Kidney (tissue), 13 donors: ENCODE measurements at regions not wholly inside any gene's neighbourhood (a gene's known extent, or its start where the extent isn't known, plus 50 kb on each side); places are given as distances from the start of the nearest gene placed in this dataset.

ENCODE experiments used
- DNase-seq, 5 donors: peaks; one replicate each; pipeline ENCODE4 v3.0.0-alpha.2; 2013 to 2020
- FAIRE-seq: peaks from 2 replicates; lab custom pipeline; 2012; peaks lifted over from hg19 to GRCh38; lab: Jason Lieb, UNC
- H3K27ac ChIP-seq, 2 donors: one replicate each; pipeline ENCODE4 v1.7.0; 2013; ENCODE audit warnings: low read depth in 2 of 2, low read length in 2 of 2, inconsistent platforms in 1 of 2
- H3K27me3 ChIP-seq: one replicate; pipeline ENCODE4 v1.7.1; 2013; ENCODE audit warnings: low read length, inconsistent platforms; ENCODE audit not compliant: control insufficient read depth, insufficient read depth
- H3K36me3 ChIP-seq, 3 donors: one replicate each; pipeline versions ENCODE4 v1.7.0 to v1.7.1; 2013; ENCODE audit warnings: low read length in 3 of 3, control low read depth in 1 of 3, inconsistent platforms in 1 of 3; ENCODE audit not compliant: insufficient read depth in 3 of 3, control insufficient read depth in 2 of 3
- H3K4me1 ChIP-seq, 3 donors: one replicate each; pipeline versions ENCODE4 v1.7.0 to v1.7.1; 2013; ENCODE audit warnings: low read length in 3 of 3, inconsistent platforms in 1 of 3, low read depth in 1 of 3; ENCODE audit not compliant: control insufficient read depth in 2 of 3, insufficient read depth in 2 of 3
- H3K4me3 ChIP-seq, 3 donors: one replicate each; pipeline versions ENCODE4 v1.7.0 to v1.8.1; 2013; ENCODE audit warnings: low read length in 3 of 3, control low read depth in 1 of 3, inconsistent platforms in 1 of 3
- H3K9ac ChIP-seq, 3 donors: one replicate each; pipeline versions ENCODE4 v1.7.0 to v1.7.1; 2013; ENCODE audit warnings: low read length in 3 of 3, control low read depth in 1 of 3, inconsistent platforms in 1 of 3
- H3K9me3 ChIP-seq, 3 donors: one replicate each; pipeline versions ENCODE4 v1.7.0 to v1.7.1; 2013; ENCODE audit warnings: low read length in 3 of 3, control low read depth in 1 of 3, inconsistent platforms in 1 of 3; ENCODE audit not compliant: control insufficient read depth in 2 of 3, insufficient read depth in 1 of 3
- intact Hi-C: fragments of 100-400 bp; cut with DNase I; formaldehyde crosslinking; loops from one replicate; pipeline ENCODE4 v1.11.1; 2022
- TF ChIP-seq, protein P1 (sequence below): IDR thresholded peaks from 3 replicates; pipeline ENCODE4 v1.5.1; 2012; ENCODE audit warnings: mild to moderate bottlenecking, moderate library complexity, borderline replicate concordance; ENCODE audit not compliant: insufficient read depth; ENCODE audit errors: extremely low read depth
- donor health status: control.
- donor health status: control.
- donor health status: control.
- donor health status: control.
- donor health status: control.
- donor health status: DM: yes; HTN: yes; CAD: no.
- donor health status: Normal renal cell carcinoma (clear cell type).

GRCh38 chr22:49437356-49437755, 390.3 kb downstream of the BRD1 start:
- no peaks in the 10 kb centered on the region for H3K4me1 ChIP-seq
- FAIRE-seq (no peak), DNase-seq (peak in 1 of 5 donors; percentile 7)
- H3K9ac ChIP-seq, result no peak overlapping the region
- peaks cover 3% of the 10 kb centered on the region for H3K27me3 ChIP-seq
- no peak overlapping the region for H3K4me3 ChIP-seq
- no peak overlapping the region for H3K27ac ChIP-seq
- H3K9me3 ChIP-seq, result no peaks in the 10 kb centered on the region
- no peaks in the 10 kb centered on the region for H3K36me3 ChIP-seq
- TF ChIP-seq, protein P1, sequence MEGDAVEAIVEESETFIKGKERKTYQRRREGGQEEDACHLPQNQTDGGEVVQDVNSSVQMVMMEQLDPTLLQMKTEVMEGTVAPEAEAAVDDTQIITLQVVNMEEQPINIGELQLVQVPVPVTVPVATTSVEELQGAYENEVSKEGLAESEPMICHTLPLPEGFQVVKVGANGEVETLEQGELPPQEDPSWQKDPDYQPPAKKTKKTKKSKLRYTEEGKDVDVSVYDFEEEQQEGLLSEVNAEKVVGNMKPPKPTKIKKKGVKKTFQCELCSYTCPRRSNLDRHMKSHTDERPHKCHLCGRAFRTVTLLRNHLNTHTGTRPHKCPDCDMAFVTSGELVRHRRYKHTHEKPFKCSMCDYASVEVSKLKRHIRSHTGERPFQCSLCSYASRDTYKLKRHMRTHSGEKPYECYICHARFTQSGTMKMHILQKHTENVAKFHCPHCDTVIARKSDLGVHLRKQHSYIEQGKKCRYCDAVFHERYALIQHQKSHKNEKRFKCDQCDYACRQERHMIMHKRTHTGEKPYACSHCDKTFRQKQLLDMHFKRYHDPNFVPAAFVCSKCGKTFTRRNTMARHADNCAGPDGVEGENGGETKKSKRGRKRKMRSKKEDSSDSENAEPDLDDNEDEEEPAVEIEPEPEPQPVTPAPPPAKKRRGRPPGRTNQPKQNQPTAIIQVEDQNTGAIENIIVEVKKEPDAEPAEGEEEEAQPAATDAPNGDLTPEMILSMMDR, result no peak
- intact Hi-C loops, result no loop called here

- TF ChIP-seq, protein P1, result no peak
- Histone ChIP-seq H3K4me3 (no peak overlapping the region), H3K9ac (no peak overlapping the region), H3K27me3 (peaks cover 3% of the 10 kb centered on the region), H3K9me3 (no peaks in the 10 kb centered on the region), H3K4me1 (no peaks in the 10 kb centered on the region), H3K27ac (no peak overlapping the region), H3K36me3 (no peaks in the 10 kb centered on the region)
- DNase-seq (no peak), FAIRE-seq (no peak)
- intact Hi-C loops, result no loop called here
Observed at GRCh38 chr22:49436056-49436455, 391.6 kb downstream of the BRD1 start.

DNA sequence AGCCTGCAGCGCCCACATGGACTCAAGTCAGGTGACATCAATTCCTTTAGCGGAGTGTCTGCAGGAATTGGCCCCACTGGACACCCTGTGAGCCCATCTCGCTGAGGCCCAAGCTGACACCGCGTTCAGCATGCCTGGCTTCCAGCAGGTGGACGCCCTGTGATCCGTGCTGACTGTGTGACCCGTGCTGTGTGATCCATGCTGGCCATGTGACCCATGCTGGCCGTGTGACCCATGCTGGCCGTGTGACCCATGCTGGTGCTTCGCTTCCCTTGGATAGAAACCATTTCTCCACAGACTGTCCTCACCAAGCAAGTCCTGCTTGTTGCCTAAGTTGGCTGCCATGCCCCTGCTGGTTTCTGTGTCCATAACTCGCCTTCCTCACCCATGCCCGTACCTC, 392.1 kb downstream of the BRD1 start:
- no peak overlapping the region for H3K27ac ChIP-seq
- TF ChIP-seq, protein P1, result no peak
- no peaks in the 10 kb centered on the region for H3K4me1 ChIP-seq
- peaks cover 3% of the 10 kb centered on the region for H3K27me3 ChIP-seq
- no peaks in the 10 kb centered on the region for H3K9me3 ChIP-seq
- DNase-seq, result peak in 2 of 5 donors; percentile 4 to 10
- intact Hi-C loops, result no loop called here
- H3K4me3 ChIP-seq, result no peak overlapping the region
- no peaks in the 10 kb centered on the region for H3K36me3 ChIP-seq
- FAIRE-seq, result no peak
- no peak overlapping the region for H3K9ac ChIP-seq
